ENCODE measurements at regions not wholly inside any gene's neighbourhood (a gene's known extent, or its start where the extent isn't known, plus 50 kb on each side); places are given as distances from the start of the nearest gene placed in this dataset.

GRCh38 chr1:91575909-91576519, 75.4 kb downstream of the CDC7 start:
- no peaks in the 10 kb centered on the region for H3K4me1 ChIP-seq (ENCODE audit: control insufficient read depth, insufficient read depth, low read length)
- H3K9me3 ChIP-seq (ENCODE audit: control insufficient read depth, insufficient read depth, low read length), result no peaks in the 10 kb centered on the region
- 82% methylated on average over 3 of the region's 4 CpGs for WGBS (ENCODE audit: insufficient coverage)
- no peaks in the 10 kb centered on the region for H3K36me3 ChIP-seq (ENCODE audit: control insufficient read depth, insufficient read depth, low read length)
- DNase-seq (ENCODE audit: low read depth in 4 of 6, low spot score in 6 of 6), result peak in 1 of 6 donors; percentile 36
- no peak overlapping the region for H3K4me3 ChIP-seq (ENCODE audit: low read depth, low read length)
- H3K27me3 ChIP-seq (ENCODE audit: control insufficient read depth, insufficient read depth, low read length), result no peaks in the 10 kb centered on the region
- H3K27ac ChIP-seq (ENCODE audit: low read depth, low read length), result no peak overlapping the region

GRCh38 chr1:91578320-91579109, 77.9 kb downstream of the CDC7 start:
- H3K27ac ChIP-seq (ENCODE audit: low read depth, low read length), result no peak overlapping the region
- no peak overlapping the region for H3K4me3 ChIP-seq (ENCODE audit: low read depth, low read length)
- no peaks in the 10 kb centered on the region for H3K27me3 ChIP-seq (ENCODE audit: control insufficient read depth, insufficient read depth, low read length)
- no CpG with 5 or more reads among the region's 5 CpGs for WGBS (ENCODE audit: insufficient coverage)
- DNase-seq (ENCODE audit: low read depth in 4 of 6, low spot score in 6 of 6), result no peak
- no peaks in the 10 kb centered on the region for H3K4me1 ChIP-seq (ENCODE audit: control insufficient read depth, insufficient read depth, low read length)
- no peaks in the 10 kb centered on the region for H3K9me3 ChIP-seq (ENCODE audit: control insufficient read depth, insufficient read depth, low read length)
- no peaks in the 10 kb centered on the region for H3K36me3 ChIP-seq (ENCODE audit: control insufficient read depth, insufficient read depth, low read length)

- 93% methylated on average over 3 of the region's 5 CpGs for WGBS (ENCODE audit: insufficient coverage)
Measured at GRCh38 chr1:91579658-91580228, 79.1 kb downstream of the CDC7 start.

GRCh38 chr1:91582431-91582921, 81.8 kb downstream of the CDC7 start:
- H3K27me3 ChIP-seq (ENCODE audit: control insufficient read depth, insufficient read depth, low read length), result no peaks in the 10 kb centered on the region
- 95% methylated on average over 1 of the region's 4 CpGs for WGBS (ENCODE audit: insufficient coverage)
- no peaks in the 10 kb centered on the region for H3K4me1 ChIP-seq (ENCODE audit: control insufficient read depth, insufficient read depth, low read length)
- no peaks in the 10 kb centered on the region for H3K36me3 ChIP-seq (ENCODE audit: control insufficient read depth, insufficient read depth, low read length)
- H3K9me3 ChIP-seq (ENCODE audit: control insufficient read depth, insufficient read depth, low read length), result no peaks in the 10 kb centered on the region
- H3K4me3 ChIP-seq (ENCODE audit: low read depth, low read length), result no peak overlapping the region
- H3K27ac ChIP-seq (ENCODE audit: low read depth, low read length), result peak overlapping the region; percentile 11
- no peak for DNase-seq (ENCODE audit: low read depth in 4 of 6, low spot score in 6 of 6)

More at GRCh38 chr1:91579658-91580228, 79.1 kb downstream of the CDC7 start:
- no peak overlapping the region for H3K27ac ChIP-seq (ENCODE audit: low read depth, low read length)
- no peak for DNase-seq (ENCODE audit: low read depth in 4 of 6, low spot score in 6 of 6)
- H3K36me3 ChIP-seq (ENCODE audit: control insufficient read depth, insufficient read depth, low read length), result no peaks in the 10 kb centered on the region
- no peaks in the 10 kb centered on the region for H3K9me3 ChIP-seq (ENCODE audit: control insufficient read depth, insufficient read depth, low read length)
- H3K4me1 ChIP-seq (ENCODE audit: control insufficient read depth, insufficient read depth, low read length), result no peaks in the 10 kb centered on the region
- H3K4me3 ChIP-seq (ENCODE audit: low read depth, low read length), result no peak overlapping the region
- H3K27me3 ChIP-seq (ENCODE audit: control insufficient read depth, insufficient read depth, low read length), result no peaks in the 10 kb centered on the region

DNA sequence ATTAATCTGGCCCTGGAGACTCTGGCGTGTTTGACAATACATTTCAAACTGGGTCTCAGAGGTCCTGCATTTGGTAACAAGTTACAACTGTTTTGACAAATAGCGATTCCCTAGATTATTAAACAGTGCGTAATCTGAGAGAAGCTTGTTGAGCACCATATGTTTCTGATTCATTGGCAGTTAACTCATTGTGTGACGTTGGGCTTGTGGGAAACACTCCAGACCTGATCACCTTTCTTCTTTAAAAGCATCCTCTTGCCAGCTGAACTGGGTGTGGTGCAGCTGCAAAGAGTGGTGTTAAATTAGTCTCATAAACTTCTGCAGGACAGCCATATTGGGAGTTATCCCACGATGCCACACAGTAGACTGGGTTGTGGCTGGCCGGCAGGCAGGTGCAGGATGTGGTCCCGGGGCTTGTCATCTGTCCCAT, 82.7 kb downstream of the CDC7 start:
- Histone ChIP-seq H3K9me3 (ENCODE audit: control insufficient read depth, insufficient read depth, low read length) (no peaks in the 10 kb centered on the region), H3K27me3 (ENCODE audit: control insufficient read depth, insufficient read depth, low read length) (no peaks in the 10 kb centered on the region), H3K36me3 (ENCODE audit: control insufficient read depth, insufficient read depth, low read length) (no peaks in the 10 kb centered on the region), H3K27ac (ENCODE audit: low read depth, low read length) (no peak overlapping the region), H3K4me1 (ENCODE audit: control insufficient read depth, insufficient read depth, low read length) (no peaks in the 10 kb centered on the region), H3K4me3 (ENCODE audit: low read depth, low read length) (no peak overlapping the region)
- WGBS (ENCODE audit: insufficient coverage), result 80% methylated on average over 5 of the region's 7 CpGs
- DNase-seq (ENCODE audit: low read depth in 4 of 6, low spot score in 6 of 6), result no peak

- H3K27ac ChIP-seq (ENCODE audit: low read depth, low read length), result no peak overlapping the region
- H3K27me3 ChIP-seq (ENCODE audit: control insufficient read depth, insufficient read depth, low read length), result no peaks in the 10 kb centered on the region
- H3K4me3 ChIP-seq (ENCODE audit: low read depth, low read length), result no peak overlapping the region
- no peaks in the 10 kb centered on the region for H3K9me3 ChIP-seq (ENCODE audit: control insufficient read depth, insufficient read depth, low read length)
- DNase-seq (ENCODE audit: low read depth in 4 of 6, low spot score in 6 of 6), result no peak
- WGBS (ENCODE audit: insufficient coverage), result 78% methylated on average over 3 of the region's 4 CpGs
- H3K36me3 ChIP-seq (ENCODE audit: control insufficient read depth, insufficient read depth, low read length), result no peaks in the 10 kb centered on the region
- no peaks in the 10 kb centered on the region for H3K4me1 ChIP-seq (ENCODE audit: control insufficient read depth, insufficient read depth, low read length)
Measured at GRCh38 chr1:91584309-91584708, 83.7 kb downstream of the CDC7 start.

GRCh38 chr1:91584878-91585277, 84.2 kb downstream of the CDC7 start:
- no peaks in the 10 kb centered on the region for H3K27me3 ChIP-seq (ENCODE audit: control insufficient read depth, insufficient read depth, low read length)
- no peak for DNase-seq (ENCODE audit: low read depth in 4 of 6, low spot score in 6 of 6)
- WGBS (ENCODE audit: insufficient coverage), result 72% methylated on average over 3 of the region's 4 CpGs
- H3K36me3 ChIP-seq (ENCODE audit: control insufficient read depth, insufficient read depth, low read length), result no peaks in the 10 kb centered on the region
- H3K4me3 ChIP-seq (ENCODE audit: low read depth, low read length), result no peak overlapping the region
- H3K9me3 ChIP-seq (ENCODE audit: control insufficient read depth, insufficient read depth, low read length), result no peaks in the 10 kb centered on the region
- no peaks in the 10 kb centered on the region for H3K4me1 ChIP-seq (ENCODE audit: control insufficient read depth, insufficient read depth, low read length)
- H3K27ac ChIP-seq (ENCODE audit: low read depth, low read length), result no peak overlapping the region

DNA sequence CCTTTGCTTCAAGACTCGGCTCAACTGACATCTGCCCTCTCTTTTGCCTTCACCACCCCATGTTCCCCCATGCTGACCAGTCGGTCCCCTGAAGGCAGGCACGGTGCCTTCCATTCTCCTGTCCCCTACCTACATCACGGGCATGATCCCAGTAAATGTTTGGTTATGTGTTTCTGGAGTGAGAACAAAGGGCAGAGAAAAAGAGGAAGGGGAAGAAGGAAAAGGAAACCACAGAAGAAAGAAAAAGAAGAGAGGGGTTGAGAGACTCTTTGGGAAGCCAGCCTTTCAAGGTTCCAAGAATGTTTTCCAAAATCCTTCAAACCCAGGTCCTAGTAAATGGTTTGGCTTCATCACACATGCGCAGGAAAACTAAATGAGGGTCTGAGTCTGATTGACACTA, 84.9 kb downstream of the CDC7 start:
- no peaks in the 10 kb centered on the region for H3K36me3 ChIP-seq (ENCODE audit: control insufficient read depth, insufficient read depth, low read length)
- H3K4me1 ChIP-seq (ENCODE audit: control insufficient read depth, insufficient read depth, low read length), result no peaks in the 10 kb centered on the region
- H3K27ac ChIP-seq (ENCODE audit: low read depth, low read length), result no peak overlapping the region
- no peaks in the 10 kb centered on the region for H3K27me3 ChIP-seq (ENCODE audit: control insufficient read depth, insufficient read depth, low read length)
- H3K4me3 ChIP-seq (ENCODE audit: low read depth, low read length), result no peak overlapping the region
- no peak for DNase-seq (ENCODE audit: low read depth in 4 of 6, low spot score in 6 of 6)
- H3K9me3 ChIP-seq (ENCODE audit: control insufficient read depth, insufficient read depth, low read length), result no peaks in the 10 kb centered on the region
- 100% methylated on average over 1 of the region's 5 CpGs for whole genome bisulfite sequencing (ENCODE audit: insufficient coverage)

- no peak overlapping the region for H3K27ac ChIP-seq (ENCODE audit: low read depth, low read length)
- no peak for DNase-seq (ENCODE audit: low read depth in 4 of 6, low spot score in 6 of 6)
- 71% methylated on average over 4 of the region's 7 CpGs for WGBS (ENCODE audit: insufficient coverage)
- no peaks in the 10 kb centered on the region for H3K36me3 ChIP-seq (ENCODE audit: control insufficient read depth, insufficient read depth, low read length)
- no peaks in the 10 kb centered on the region for H3K4me1 ChIP-seq (ENCODE audit: control insufficient read depth, insufficient read depth, low read length)
- no peak overlapping the region for H3K4me3 ChIP-seq (ENCODE audit: low read depth, low read length)
- H3K9me3 ChIP-seq (ENCODE audit: control insufficient read depth, insufficient read depth, low read length), result no peaks in the 10 kb centered on the region
- H3K27me3 ChIP-seq (ENCODE audit: control insufficient read depth, insufficient read depth, low read length), result no peaks in the 10 kb centered on the region
Measured at GRCh38 chr1:91585982-91586381, 85.3 kb downstream of the CDC7 start.

DNA sequence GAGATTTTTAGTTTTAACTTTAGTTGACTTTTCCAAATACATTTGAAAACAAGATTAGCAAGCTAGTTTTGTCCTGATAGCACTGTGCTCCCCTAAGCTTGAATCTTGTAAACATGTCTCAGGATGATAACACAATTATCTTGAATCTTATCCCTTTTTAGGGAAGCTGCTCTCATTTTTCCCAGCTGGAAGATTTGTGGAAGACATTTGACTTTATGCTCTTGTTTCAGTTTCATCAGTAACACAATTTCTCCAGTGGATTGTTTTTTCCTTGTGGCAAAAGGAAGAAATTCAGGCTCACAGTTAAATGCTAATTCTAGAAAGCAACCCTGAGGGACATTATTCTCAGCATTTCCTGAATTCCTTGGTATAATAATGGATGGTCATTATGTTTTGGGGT, 88.8 kb downstream of the CDC7 start:
- no peak overlapping the region for H3K4me3 ChIP-seq (ENCODE audit: low read depth, low read length)
- no peaks in the 10 kb centered on the region for H3K9me3 ChIP-seq (ENCODE audit: control insufficient read depth, insufficient read depth, low read length)

More for the DNA sequence above, 88.8 kb downstream of the CDC7 start:
- DNase-seq (ENCODE audit: low read depth in 4 of 6, low spot score in 6 of 6), result no peak
- no peak overlapping the region for H3K27ac ChIP-seq (ENCODE audit: low read depth, low read length)
- no peaks in the 10 kb centered on the region for H3K36me3 ChIP-seq (ENCODE audit: control insufficient read depth, insufficient read depth, low read length)
- no peaks in the 10 kb centered on the region for H3K27me3 ChIP-seq (ENCODE audit: control insufficient read depth, insufficient read depth, low read length)
- no peaks in the 10 kb centered on the region for H3K4me1 ChIP-seq (ENCODE audit: control insufficient read depth, insufficient read depth, low read length)

All from spinal cord (tissue), 9 donors.